KMS-11 (cell line): ENCODE measurements at regions not wholly inside any gene's neighbourhood (a gene's known extent, or its start where the extent isn't known, plus 50 kb on each side); places are given as distances from the start of the nearest gene placed in this dataset.
A peak's percentile ranks its signal among the peaks of the same experiment; 100 is the strongest.

Experiments
- H2AFZ ChIP-seq: fragments of 200-600 bp; sonication (generic); 2 replicates; pipeline ENCODE4 v1.6.1; 2016; ENCODE audit warnings: antibody characterized with exemption, mixed run types, low read depth
- H3K27ac ChIP-seq: fragments of 200-600 bp; sonication (generic); 2 replicates; pipeline ENCODE4 v1.6.1; 2016; ENCODE audit warnings: mild to moderate bottlenecking, mixed run types
- H3K27me3 ChIP-seq: fragments of 200-600 bp; sonication (generic); 2 replicates; pipeline ENCODE4 v1.6.1; 2017; ENCODE audit warnings: mild to moderate bottlenecking, low read depth, mixed run types, moderate library complexity; ENCODE audit not compliant: insufficient read depth
- H3K36me3 ChIP-seq: fragments of 200-600 bp; sonication (generic); 2 replicates; pipeline ENCODE4 v1.6.1; 2017; ENCODE audit warnings: mild to moderate bottlenecking, mixed run types; ENCODE audit not compliant: insufficient read depth
- H3K4me1 ChIP-seq: fragments of 200-600 bp; sonication (generic); 2 replicates; pipeline ENCODE4 v1.6.1; 2016; ENCODE audit warnings: mild to moderate bottlenecking, low read depth, mixed run types; ENCODE audit not compliant: poor library complexity, severe bottlenecking
- H3K4me2 ChIP-seq: fragments of 200-600 bp; sonication (generic); 2 replicates; pipeline ENCODE4 v1.7.0; 2016; ENCODE audit warnings: mild to moderate bottlenecking, mixed run types
- H3K4me3 ChIP-seq: fragments of 200-600 bp; sonication (generic); IDR thresholded peaks from 2 replicates; pipeline ENCODE4 v1.6.1; 2017; ENCODE audit warnings: low read depth, low read length, mixed read lengths; ENCODE audit not compliant: insufficient read depth
- H3K79me2 ChIP-seq: fragments of 200-600 bp; sonication (generic); 2 replicates; pipeline ENCODE4 v1.6.1; 2016; ENCODE audit warnings: low read depth, mixed run types; ENCODE audit not compliant: insufficient read depth
- H3K9ac ChIP-seq: fragments of 200-600 bp; sonication (generic); 2 replicates; pipeline ENCODE4 v1.6.1; 2016; ENCODE audit warnings: mild to moderate bottlenecking, mixed run types
- H4K20me1 ChIP-seq: fragments of 200-600 bp; sonication (generic); 2 replicates; pipeline ENCODE4 v1.6.1; 2016; ENCODE audit warnings: mild to moderate bottlenecking, mixed run types; ENCODE audit not compliant: insufficient read depth
- TF ChIP-seq, protein P1 (sequence below): fragments of 200-600 bp; sonication (generic); conservative IDR thresholded peaks from 2 replicates; pipeline ENCODE4 v1.6.1; 2017; ENCODE audit warnings: low read depth, mild to moderate bottlenecking, antibody characterized with exemption, low read length, moderate library complexity, mixed read lengths

DNA sequence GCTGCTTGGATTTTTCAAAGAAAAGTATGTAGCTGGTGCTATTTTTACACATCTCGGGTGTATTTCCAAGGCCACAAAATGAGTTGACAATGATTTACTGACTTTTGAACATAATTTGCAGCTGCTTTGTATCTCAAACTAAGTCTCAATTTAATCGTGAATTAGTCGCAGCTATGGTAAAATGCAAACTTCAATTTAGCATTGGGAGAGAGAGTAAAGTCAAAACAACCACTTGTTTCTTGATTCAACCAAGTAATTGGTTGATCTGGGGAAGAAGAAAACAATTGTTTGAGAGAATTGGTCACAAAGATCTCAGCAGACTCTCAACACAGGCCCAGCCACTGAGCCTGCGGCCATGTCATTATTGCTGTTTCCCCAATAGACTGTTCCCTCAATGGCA lies 75.0 kb upstream of the DYRK2 start:
- Histone ChIP-seq H3K4me2 (no peak overlapping the region), H2AFZ (no peak overlapping the region), H3K36me3 (no peaks in the 10 kb centered on the region), H3K9ac (no peak overlapping the region), H3K27ac (no peak overlapping the region), H3K79me2 (no peaks in the 10 kb centered on the region), H3K4me3 (no peak overlapping the region), H4K20me1 (no peaks in the 10 kb centered on the region), H3K27me3 (no peaks in the 10 kb centered on the region), H3K4me1 (peaks cover 2% of the 10 kb centered on the region)
- TF ChIP-seq, protein P1, sequence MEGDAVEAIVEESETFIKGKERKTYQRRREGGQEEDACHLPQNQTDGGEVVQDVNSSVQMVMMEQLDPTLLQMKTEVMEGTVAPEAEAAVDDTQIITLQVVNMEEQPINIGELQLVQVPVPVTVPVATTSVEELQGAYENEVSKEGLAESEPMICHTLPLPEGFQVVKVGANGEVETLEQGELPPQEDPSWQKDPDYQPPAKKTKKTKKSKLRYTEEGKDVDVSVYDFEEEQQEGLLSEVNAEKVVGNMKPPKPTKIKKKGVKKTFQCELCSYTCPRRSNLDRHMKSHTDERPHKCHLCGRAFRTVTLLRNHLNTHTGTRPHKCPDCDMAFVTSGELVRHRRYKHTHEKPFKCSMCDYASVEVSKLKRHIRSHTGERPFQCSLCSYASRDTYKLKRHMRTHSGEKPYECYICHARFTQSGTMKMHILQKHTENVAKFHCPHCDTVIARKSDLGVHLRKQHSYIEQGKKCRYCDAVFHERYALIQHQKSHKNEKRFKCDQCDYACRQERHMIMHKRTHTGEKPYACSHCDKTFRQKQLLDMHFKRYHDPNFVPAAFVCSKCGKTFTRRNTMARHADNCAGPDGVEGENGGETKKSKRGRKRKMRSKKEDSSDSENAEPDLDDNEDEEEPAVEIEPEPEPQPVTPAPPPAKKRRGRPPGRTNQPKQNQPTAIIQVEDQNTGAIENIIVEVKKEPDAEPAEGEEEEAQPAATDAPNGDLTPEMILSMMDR, result no peak

DNA sequence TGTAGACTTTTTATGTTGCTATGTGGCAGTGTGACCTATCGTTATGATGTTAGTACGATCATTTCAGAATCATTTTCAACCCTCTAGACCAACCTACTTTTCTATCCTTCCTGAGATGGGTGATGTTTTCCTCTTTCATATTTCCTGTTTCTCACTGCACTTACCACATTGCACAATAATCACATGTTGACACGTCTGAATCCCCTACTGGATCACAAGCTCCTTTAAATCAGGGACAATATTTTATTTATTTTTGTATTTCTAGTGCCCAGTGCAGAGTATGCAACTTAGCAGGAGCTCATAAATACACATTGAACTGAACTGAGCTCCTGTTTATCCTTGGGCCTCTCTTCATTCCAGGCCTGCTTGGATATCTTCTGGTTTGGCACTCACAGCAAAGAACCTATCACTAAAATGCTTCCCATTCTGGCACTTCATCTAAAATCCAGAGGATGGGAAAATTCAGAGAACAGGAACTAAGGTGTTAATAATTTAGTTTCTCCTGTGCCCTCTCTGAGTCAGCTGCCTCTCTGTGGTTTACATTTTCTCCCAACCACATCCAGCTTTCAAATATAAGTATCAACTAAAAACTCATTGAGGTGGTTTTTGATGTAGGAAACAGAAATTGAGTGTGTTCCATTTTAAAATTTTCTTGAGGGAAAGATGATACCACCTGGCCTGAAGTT lies 69.4 kb upstream of the DYRK2 start:
- Histone ChIP-seq H3K79me2 (no peaks in the 10 kb centered on the region), H3K27me3 (no peaks in the 10 kb centered on the region), H3K4me2 (peak overlapping the region; percentile 2; the same call in 1 of the 2 replicates), H3K9ac (no peak overlapping the region), H3K4me1 (peaks cover 14% of the 10 kb centered on the region), H3K36me3 (no peaks in the 10 kb centered on the region), H2AFZ (no peak overlapping the region), H3K4me3 (no peak overlapping the region), H4K20me1 (no peaks in the 10 kb centered on the region), H3K27ac (no peak overlapping the region)
- TF ChIP-seq, protein P1, result no peak

DNA sequence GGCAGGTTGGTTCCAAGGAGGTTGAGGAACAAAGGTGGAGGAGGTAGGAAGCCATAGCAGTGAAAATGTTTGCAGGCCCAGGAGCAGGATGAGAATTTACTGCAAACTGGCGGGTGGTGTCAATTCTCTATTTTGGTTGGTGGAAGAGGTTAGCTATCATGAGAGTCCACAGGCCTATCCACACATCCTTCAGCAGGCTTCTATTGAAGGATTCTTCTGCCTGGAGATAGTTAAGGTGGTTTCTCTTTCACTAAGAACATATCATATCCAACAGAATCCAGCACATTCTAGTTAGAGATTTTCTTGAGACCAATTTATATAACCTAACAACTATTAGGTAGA lies 68.9 kb upstream of the DYRK2 start:
- Histone ChIP-seq H3K27ac (no peak overlapping the region), H3K4me1 (peaks cover 14% of the 10 kb centered on the region), H2AFZ (no peak overlapping the region), H3K36me3 (no peaks in the 10 kb centered on the region), H4K20me1 (no peaks in the 10 kb centered on the region), H3K4me2 (peak overlapping the region; percentile 2; the same call in 1 of the 2 replicates), H3K79me2 (no peaks in the 10 kb centered on the region), H3K9ac (no peak overlapping the region), H3K27me3 (no peaks in the 10 kb centered on the region), H3K4me3 (no peak overlapping the region)
- TF ChIP-seq, protein P1, result no peak

DNA sequence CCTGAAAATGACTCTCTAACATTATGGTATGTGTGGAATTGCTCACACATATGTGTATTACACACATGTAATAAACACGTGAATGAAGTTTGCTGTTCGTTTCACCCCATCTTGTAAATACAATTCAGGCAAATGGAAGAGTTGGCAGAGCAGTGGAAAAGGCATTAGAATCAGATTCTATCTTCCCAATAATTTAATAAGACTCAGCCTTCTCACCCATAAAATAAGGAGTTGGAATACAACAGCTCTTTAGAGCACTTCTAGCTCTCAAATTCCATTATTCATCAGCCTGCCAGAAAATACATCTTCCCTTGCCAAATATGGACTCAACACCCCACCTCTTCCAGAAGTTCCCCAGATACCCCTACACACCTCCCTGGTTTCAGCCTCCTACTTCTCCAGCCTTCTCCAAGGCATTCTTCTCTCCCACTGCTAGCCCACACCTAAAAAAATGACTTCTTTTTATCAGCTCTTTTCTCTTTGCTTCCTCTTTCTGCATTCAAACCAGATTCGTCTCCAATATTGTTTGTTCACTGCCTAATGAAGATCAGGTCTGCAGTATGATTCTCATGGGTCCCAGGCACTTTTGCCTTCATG lies 66.2 kb upstream of the DYRK2 start:
- H3K4me2 ChIP-seq, result no peak overlapping the region
- peaks cover 14% of the 10 kb centered on the region for H3K4me1 ChIP-seq
- H3K79me2 ChIP-seq, result no peaks in the 10 kb centered on the region
- H3K27me3 ChIP-seq, result no peaks in the 10 kb centered on the region
- H3K9ac ChIP-seq, result no peak overlapping the region
- no peaks in the 10 kb centered on the region for H3K36me3 ChIP-seq
- no peak overlapping the region for H3K27ac ChIP-seq
- H2AFZ ChIP-seq, result no peak overlapping the region
- H3K4me3 ChIP-seq, result no peak overlapping the region
- H4K20me1 ChIP-seq, result no peaks in the 10 kb centered on the region
- TF ChIP-seq, protein P1, result no peak
